Gastroesophageal sphincter (tissue), 4 donors: ENCODE measurements at regions not wholly inside any gene's neighbourhood (a gene's known extent, or its start where the extent isn't known, plus 50 kb on each side); places are given as distances from the start of the nearest gene placed in this dataset.
"Not testable (repeated sequence)": the region's sequence is repeated elsewhere in the genome, so short reads cannot be mapped to it uniquely, and the experiment has no call there.

ENCODE experiments used
- ATAC-seq: fragments of 150-250 bp; one replicate; pipeline ENCODE4 v1.9.1; 2016; ENCODE audit warnings: mild to moderate bottlenecking, moderate library complexity
- H3K27ac ChIP-seq, 4 donors: fragments of 200-600 bp; sonication (generic) in 3 of 4; 1 replicate in 3 of 4; 2 replicates in 1 of 4; pipeline ENCODE4 v1.5.1; 2016 to 2019
- H3K27me3 ChIP-seq: fragments of 200-600 bp; sonication (generic); one replicate; pipeline ENCODE4 v1.5.1; 2019
- H3K36me3 ChIP-seq, 2 donors: fragments of 200-600 bp; sonication (generic); one replicate each; pipeline ENCODE4 v1.5.1; 2019; ENCODE audit warnings: control low read depth in 1 of 2
- H3K4me1 ChIP-seq, 3 donors: fragments of 200-600 bp; sonication (generic); 1 replicate in 2 of 3; 2 replicates in 1 of 3; pipeline ENCODE4 v1.5.1; 2016 to 2019; ENCODE audit warnings: control low read depth in 2 of 3
- H3K4me3 ChIP-seq, 2 donors: fragments of 200-600 bp; sonication (generic); one replicate each; pipeline ENCODE4 v1.5.1; 2019; ENCODE audit warnings: mild to moderate bottlenecking in 1 of 2, moderate library complexity in 1 of 2
- H3K9me3 ChIP-seq, 3 donors: fragments of 200-600 bp; sonication (generic); one replicate each; pipeline ENCODE4 v1.5.1; 2017 to 2019; ENCODE audit warnings: control low read depth in 2 of 3
- CTCF ChIP-seq, 4 experiments: fragments of 200-600 bp in 2 of 4; fragments of 450-650 bp in 2 of 4; sonication (generic) in 1 of 4; IDR thresholded peaks; one replicate each; pipeline ENCODE4 v1.5.1; 2017 to 2019; ENCODE audit warnings: antibody characterized with exemption in 4 of 4, mild to moderate bottlenecking in 2 of 4, moderate library complexity in 2 of 4
- EP300 ChIP-seq: sonication (generic); formaldehyde crosslinking; IDR thresholded peaks from one replicate; pipeline ENCODE4 v1.6.1; 2017; ENCODE audit warnings: antibody characterized with exemption, mild to moderate bottlenecking
- POLR2A ChIP-seq, 2 donors: fragments of 450-650 bp; IDR thresholded peaks; one replicate each; pipeline ENCODE4 v1.6.1; 2017; ENCODE audit warnings: antibody characterized with exemption in 2 of 2, mild to moderate bottlenecking in 2 of 2, moderate library complexity in 1 of 2
- POLR2AphosphoS5 ChIP-seq: sonication (generic); formaldehyde crosslinking; IDR thresholded peaks from one replicate; pipeline ENCODE4 v1.6.1; 2017; ENCODE audit warnings: antibody characterized with exemption
- WGBS, 2 donors: methylation state at CpG; one replicate each; pipeline ENCODE4 v1.1.5; 2018; ENCODE audit warnings: low coverage in 1 of 2; 5-methylcytosine and 5-hydroxymethylcytosine counted together

GRCh38 chr5:25669645-25670401 is 1025.0 kb upstream of the CDH10 start:
- no peak for TF ChIP-seq POLR2AphosphoS5
- TF ChIP-seq EP300 = no peak
- no peak for TF ChIP-seq CTCF (IDR thresholded peaks at IDR 0.05)
- no peak for TF ChIP-seq POLR2A (IDR thresholded peaks at IDR 0.05)
- Histone ChIP-seq H3K27me3 (no peaks in the 10 kb centered on the region), H3K4me3 (no peak overlapping the region), H3K9me3 (no peaks in the 10 kb centered on the region), H3K27ac (no peak overlapping the region), H3K36me3 (no peaks in the 10 kb centered on the region), H3K4me1 (no peaks in the 10 kb centered on the region)
- no peak for ATAC-seq
- WGBS, 2 donors = 47 to 54% methylated on average over 1 of the region's 1 CpG

DNA sequence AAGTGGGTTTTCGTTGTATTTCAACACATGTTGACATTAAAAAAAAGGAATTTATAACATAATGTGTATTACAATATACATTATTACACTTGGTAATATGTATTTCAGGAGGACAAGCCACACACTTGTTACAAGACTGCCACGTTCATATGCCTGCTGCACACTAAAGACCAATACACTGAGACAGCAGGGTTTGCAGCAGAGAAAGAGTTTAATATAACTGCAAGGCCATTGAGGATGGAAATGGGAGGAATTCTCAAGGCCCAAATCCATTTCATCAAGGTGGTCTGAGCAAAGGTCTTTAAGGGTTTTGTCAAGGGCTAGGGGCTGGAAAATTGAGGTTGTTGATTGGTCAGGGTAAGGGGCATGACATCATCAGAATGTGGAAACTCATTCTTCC is 1017.8 kb upstream of the CDH10 start:
- Histone ChIP-seq H3K27me3 (no peaks in the 10 kb centered on the region), H3K36me3 (no peaks in the 10 kb centered on the region), H3K9me3 (peaks cover 0 to 14% (median 0%) of the 10 kb centered on the region in 3 donors), H3K4me1 (no peaks in the 10 kb centered on the region), H3K27ac (no peak overlapping the region), H3K4me3 (no peak overlapping the region)
- 81% methylated on average over 2 of the region's 2 CpGs; no CpG with 5 or more reads in 1 of the 2 donors for WGBS, 2 donors
- no peak for ATAC-seq
- TF ChIP-seq POLR2A (IDR thresholded peaks at IDR 0.05) (no peak), EP300 (no peak), POLR2AphosphoS5 (no peak), CTCF (IDR thresholded peaks at IDR 0.05) (no peak)

DNA sequence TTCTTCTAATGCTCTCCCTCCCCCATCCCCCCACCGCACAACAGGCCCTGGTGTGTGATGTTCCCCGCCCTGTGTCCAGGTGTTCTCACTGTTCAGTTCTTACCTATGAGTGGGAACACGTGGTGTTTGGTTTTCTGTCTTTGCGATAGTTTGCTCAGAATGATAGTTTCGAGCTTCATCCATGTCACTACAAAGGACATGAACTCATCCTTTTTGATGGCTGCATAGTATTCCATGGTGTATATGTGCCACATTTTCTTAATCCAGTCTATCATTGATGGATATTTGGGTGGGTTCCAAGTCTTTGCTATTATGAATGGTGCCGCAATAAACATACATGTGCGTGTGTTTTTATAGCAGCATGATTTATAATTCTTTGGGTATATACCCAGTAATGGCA is 1005.5 kb upstream of the CDH10 start:
- not testable (repeated sequence) for H3K27ac ChIP-seq, ATAC-seq, H3K36me3 ChIP-seq, H3K4me1 ChIP-seq, H3K4me3 ChIP-seq, H3K27me3 ChIP-seq
- H3K9me3 ChIP-seq = peaks cover 0 to 11% (median 0%) of the 10 kb centered on the region in 3 donors
- 90 to 96% methylated on average over 6 to 7 of the region's 7 CpGs for WGBS, 2 donors

GRCh38 chr5:25649628-25650265 is 1005.0 kb upstream of the CDH10 start:
- Histone ChIP-seq H3K9me3 (peaks cover 0 to 5% (median 0%) of the 10 kb centered on the region in 3 donors), H3K4me3 (no peak overlapping the region), H3K27ac (no peak overlapping the region), H3K36me3 (no peaks in the 10 kb centered on the region), H3K4me1 (no peaks in the 10 kb centered on the region), H3K27me3 (no peaks in the 10 kb centered on the region)
- ATAC-seq = no peak
- no peak for TF ChIP-seq CTCF (IDR thresholded peaks at IDR 0.05)
- no peak for TF ChIP-seq POLR2AphosphoS5
- no peak for TF ChIP-seq EP300
- no peak for TF ChIP-seq POLR2A (IDR thresholded peaks at IDR 0.05)
- WGBS, 2 donors = 89 to 93% methylated on average over 5 to 10 of the region's 16 CpGs

- Histone ChIP-seq H3K27me3 (no peaks in the 10 kb centered on the region), H3K36me3 (no peaks in the 10 kb centered on the region), H3K4me3 (no peak overlapping the region), H3K27ac (no peak overlapping the region), H3K9me3 (peaks cover 0 to 4% (median 0%) of the 10 kb centered on the region in 3 donors), H3K4me1 (no peaks in the 10 kb centered on the region)
- TF ChIP-seq POLR2A (IDR thresholded peaks at IDR 0.05) (no peak), EP300 (no peak), POLR2AphosphoS5 (no peak), CTCF (IDR thresholded peaks at IDR 0.05) (no peak)
- 75 to 77% methylated on average over 3 of the region's 3 CpGs for WGBS, 2 donors
- no peak for ATAC-seq
Observed at GRCh38 chr5:25646421-25647341, 1001.9 kb upstream of the CDH10 start.
